ENCODE measurements at regions not wholly inside any gene's neighbourhood (a gene's known extent, or its start where the extent isn't known, plus 50 kb on each side); places are given as distances from the start of the nearest gene placed in this dataset.
"Not testable (repeated sequence)": the region's sequence is repeated elsewhere in the genome, so short reads cannot be mapped to it uniquely, and the experiment has no call there.

DNA sequence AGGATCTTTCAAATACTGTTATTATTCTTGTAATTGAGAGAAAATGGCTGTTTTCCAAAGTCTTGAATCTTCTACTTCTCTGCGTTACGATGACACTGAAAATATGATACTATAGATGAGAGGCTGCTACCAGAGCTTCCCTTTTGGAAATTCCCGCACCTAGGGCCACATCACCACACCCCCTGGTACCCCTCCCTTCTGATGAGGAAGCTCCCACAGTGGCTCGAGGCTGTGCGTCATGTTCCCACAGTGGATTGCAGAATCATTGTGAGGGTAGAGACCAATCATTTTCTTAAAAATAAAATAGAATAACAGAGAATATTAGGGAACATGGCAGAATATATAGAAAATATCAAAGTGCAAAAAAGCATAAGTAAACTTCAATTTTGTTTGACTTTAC, 268.9 kb upstream of the SMIM21 start:
- no peaks in the 10 kb centered on the region for H3K4me1 ChIP-seq (ENCODE audit: low read depth)
- no peaks in the 10 kb centered on the region for H3K9me3 ChIP-seq
- TF ChIP-seq, protein P1, sequence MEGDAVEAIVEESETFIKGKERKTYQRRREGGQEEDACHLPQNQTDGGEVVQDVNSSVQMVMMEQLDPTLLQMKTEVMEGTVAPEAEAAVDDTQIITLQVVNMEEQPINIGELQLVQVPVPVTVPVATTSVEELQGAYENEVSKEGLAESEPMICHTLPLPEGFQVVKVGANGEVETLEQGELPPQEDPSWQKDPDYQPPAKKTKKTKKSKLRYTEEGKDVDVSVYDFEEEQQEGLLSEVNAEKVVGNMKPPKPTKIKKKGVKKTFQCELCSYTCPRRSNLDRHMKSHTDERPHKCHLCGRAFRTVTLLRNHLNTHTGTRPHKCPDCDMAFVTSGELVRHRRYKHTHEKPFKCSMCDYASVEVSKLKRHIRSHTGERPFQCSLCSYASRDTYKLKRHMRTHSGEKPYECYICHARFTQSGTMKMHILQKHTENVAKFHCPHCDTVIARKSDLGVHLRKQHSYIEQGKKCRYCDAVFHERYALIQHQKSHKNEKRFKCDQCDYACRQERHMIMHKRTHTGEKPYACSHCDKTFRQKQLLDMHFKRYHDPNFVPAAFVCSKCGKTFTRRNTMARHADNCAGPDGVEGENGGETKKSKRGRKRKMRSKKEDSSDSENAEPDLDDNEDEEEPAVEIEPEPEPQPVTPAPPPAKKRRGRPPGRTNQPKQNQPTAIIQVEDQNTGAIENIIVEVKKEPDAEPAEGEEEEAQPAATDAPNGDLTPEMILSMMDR (IDR thresholded peaks at IDR 0.05): no peak
- no peak for ATAC-seq
- no peak for DNase-seq
- H3K36me3 ChIP-seq (ENCODE audit: low read depth): no peaks in the 10 kb centered on the region
- no peak overlapping the region for H3K4me3 ChIP-seq
- intact Hi-C loops (cut with DNase I, micrococcal nuclease): no loop called here

GRCh38 chr18:75694292-75694691, 266.8 kb upstream of the SMIM21 start:
- intact Hi-C loops (cut with DNase I, micrococcal nuclease): no loop called here
- no peak for DNase-seq
- Histone ChIP-seq H3K4me3 (no peak overlapping the region), H3K4me1 (ENCODE audit: low read depth) (no peaks in the 10 kb centered on the region), H3K9me3 (no peaks in the 10 kb centered on the region), H3K36me3 (ENCODE audit: low read depth) (no peaks in the 10 kb centered on the region)
- no peak for ATAC-seq
- TF ChIP-seq, protein P1 (IDR thresholded peaks at IDR 0.05): no peak

GRCh38 chr18:75691483-75691882, 264.0 kb upstream of the SMIM21 start:
- Histone ChIP-seq H3K4me3 (no peak overlapping the region), H3K4me1 (ENCODE audit: low read depth) (no peaks in the 10 kb centered on the region), H3K36me3 (ENCODE audit: low read depth) (no peaks in the 10 kb centered on the region), H3K9me3 (no peaks in the 10 kb centered on the region)
- TF ChIP-seq, protein P1 (IDR thresholded peaks at IDR 0.05): no peak
- intact Hi-C loops (cut with DNase I, micrococcal nuclease): no loop called here
- ATAC-seq: no peak
- DNase-seq: no peak

- ATAC-seq; H3K36me3 ChIP-seq (ENCODE audit: low read depth); H3K4me1 ChIP-seq (ENCODE audit: low read depth); H3K4me3 ChIP-seq; intact Hi-C loops (cut with DNase I, micrococcal nuclease); DNase-seq; H3K9me3 ChIP-seq: not testable (repeated sequence)
These were observed 262.8 kb upstream of the SMIM21 start for GRCh38 chr18:75690283-75690682.

DNA sequence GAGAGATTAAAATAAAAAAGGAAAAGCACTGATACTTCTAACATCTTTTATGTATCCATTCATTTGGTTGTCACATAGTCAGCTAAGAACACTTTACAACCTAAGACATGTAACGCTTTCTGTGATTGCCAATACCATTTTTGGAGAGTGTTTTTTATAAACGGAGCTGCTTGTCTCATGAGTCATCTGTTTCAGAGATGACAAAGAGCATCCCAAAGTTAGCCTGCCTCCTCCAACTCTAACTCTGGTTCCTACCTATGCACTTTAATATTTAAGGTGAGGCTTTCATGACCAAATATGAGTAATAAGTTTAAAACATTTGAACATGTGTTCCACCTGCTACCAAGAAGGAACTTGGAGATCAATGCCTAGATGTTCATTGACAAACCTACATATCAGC, 260.1 kb upstream of the SMIM21 start:
- Histone ChIP-seq H3K4me1 (ENCODE audit: low read depth) (no peaks in the 10 kb centered on the region), H3K9me3 (no peaks in the 10 kb centered on the region), H3K36me3 (ENCODE audit: low read depth) (no peaks in the 10 kb centered on the region), H3K4me3 (no peak overlapping the region)
- TF ChIP-seq, protein P1 (IDR thresholded peaks at IDR 0.05): no peak
- intact Hi-C loops (cut with DNase I, micrococcal nuclease): no loop called here
- ATAC-seq (no peak), DNase-seq (no peak)

DNA sequence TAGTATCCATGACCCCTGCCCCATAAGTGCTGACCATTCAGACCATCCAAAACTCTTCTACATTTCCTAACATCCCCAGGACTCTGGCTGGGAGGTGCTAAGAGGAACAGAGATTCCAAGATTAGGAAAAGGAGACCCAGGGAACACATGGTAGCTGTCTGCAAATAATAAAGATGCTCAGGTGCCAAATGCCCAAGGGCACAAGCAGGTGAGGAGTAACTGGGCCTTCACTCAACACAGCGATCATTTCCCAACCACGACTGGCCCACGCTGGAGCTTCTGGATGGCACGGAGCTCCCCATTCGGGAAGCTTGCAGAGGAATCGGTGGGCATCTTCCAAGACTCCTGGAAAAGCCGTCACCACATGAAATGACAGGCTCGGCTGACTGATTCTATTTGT, 255.9 kb upstream of the SMIM21 start:
- Histone ChIP-seq H3K9me3 (no peaks in the 10 kb centered on the region), H3K4me1 (ENCODE audit: low read depth) (no peaks in the 10 kb centered on the region), H3K4me3 (no peak overlapping the region), H3K36me3 (ENCODE audit: low read depth) (no peaks in the 10 kb centered on the region)
- TF ChIP-seq, protein P1 (IDR thresholded peaks at IDR 0.05): no peak
- DNase-seq (no peak), ATAC-seq (no peak)
- intact Hi-C loops (cut with DNase I, micrococcal nuclease): no loop called here
